K562 (cell line): ENCODE measurements at regions not wholly inside any gene's neighbourhood (a gene's known extent, or its start where the extent isn't known, plus 50 kb on each side); places are given as distances from the start of the nearest gene placed in this dataset.

Source experiments
- ATAC-seq: fragments of 200-7000 bp; cut with Tn5 transposase; 3 replicates; pipeline ENCODE4 v1.9.1; 2020; ENCODE audit warnings: moderate library complexity
- BruUV-seq: library from RNA; stranded (reverse); fragments of 400-500 nt; replicated peaks from 2 replicates; lab custom pipeline; 2021; lab: Mats Ljungman, UMichigan
- CTCF ChIA-PET: fragments of 300-600 bp; formaldehyde crosslinking; extraction: SDS; loops from one replicate; lab custom pipeline; 2021; ENCODE audit warnings: low intra/inter-chr PET ratio; lab: Yijun Ruan, JAX
- POLR2A ChIA-PET: fragments of 300-600, 350-650 bp; sonication (Branson Sonifier 250); formaldehyde crosslinking; extraction: SDS; loops from one replicate; lab custom pipeline; 2021; ENCODE audit warnings: antibody characterized with exemption, inconsistent platforms; lab: Yijun Ruan, JAX
- DNase-seq, 4 experiments: peaks; one replicate each; pipeline versions ENCODE4 v3.0.0 to v3.0.0-alpha.2; 2011 to 2018; ENCODE audit warnings: low spot score in 3 of 4, mixed read lengths in 3 of 4; ENCODE audit errors: extremely low read depth in 1 of 4
- FAIRE-seq: peaks from 2 replicates; lab custom pipeline; 2011; peaks lifted over from hg19 to GRCh38; lab: Jason Lieb, UNC
- H2AFZ ChIP-seq: 2 replicates; pipeline ENCODE4 v1.6.0; 2011; ENCODE audit warnings: low read depth, low read length, control low read depth, inconsistent platforms
- H3K27ac ChIP-seq: fragments of 200-600 bp; 3 replicates; pipeline ENCODE4 v1.8.0; 2011; ENCODE audit warnings: low read depth, mild to moderate bottlenecking, control low read depth, inconsistent platforms, low read length, moderate library complexity, mixed read lengths; ENCODE audit errors: extremely low read depth
- H3K27me3 ChIP-seq, 2 experiments: fragments of 300-600 bp in 1 of 2; 2 replicates in 1 of 2; 3 replicates in 1 of 2; pipeline versions ENCODE4 v1.6.0 to v1.8.0; 2011; ENCODE audit warnings: inconsistent platforms in 2 of 2, low read length in 2 of 2, mild to moderate bottlenecking in 1 of 2, mixed read lengths in 1 of 2, moderate library complexity in 1 of 2; ENCODE audit not compliant: control insufficient read depth in 2 of 2, insufficient read depth in 2 of 2
- H3K36me3 ChIP-seq: fragments of 300-600 bp; 3 replicates; pipeline ENCODE4 v1.8.0; 2011; ENCODE audit warnings: mild to moderate bottlenecking, low read length, inconsistent platforms; ENCODE audit not compliant: control insufficient read depth, insufficient read depth
- H3K4me1 ChIP-seq, 2 experiments: fragments of 200-600 bp in 1 of 2; replicated peaks in 1 of 2; 2 replicates in 1 of 2; 3 replicates in 1 of 2; pipeline versions ENCODE4 v1.5.1 to v1.8.0; 2011; ENCODE audit warnings: inconsistent platforms in 2 of 2, low read length in 2 of 2, mild to moderate bottlenecking in 1 of 2, mixed read lengths in 1 of 2, moderate library complexity in 1 of 2; ENCODE audit not compliant: control insufficient read depth in 2 of 2, insufficient read depth in 2 of 2
- H3K4me2 ChIP-seq: 2 replicates; pipeline ENCODE4 v1.6.1; 2011; ENCODE audit warnings: low read length, control low read depth, inconsistent platforms, mixed read lengths; ENCODE audit not compliant: insufficient read depth
- H3K4me3 ChIP-seq: fragments of 200-600 bp; sonication (generic), shearing (Covaris generic); 2 replicates; pipeline ENCODE4 v1.5.1; 2016; ENCODE audit warnings: control low read depth, inconsistent platforms
- H3K79me2 ChIP-seq: fragments of 200-600 bp; 3 replicates; pipeline ENCODE4 v1.8.0; 2011; ENCODE audit warnings: low read length, inconsistent platforms; ENCODE audit not compliant: control insufficient read depth, insufficient read depth
- H3K9ac ChIP-seq, 2 experiments: 2 replicates each; pipeline versions ENCODE4 v1.6.0 to v1.6.1; 2011; ENCODE audit warnings: low read depth in 2 of 2, low read length in 2 of 2, control low read depth in 1 of 2, inconsistent platforms in 1 of 2, mild to moderate bottlenecking in 1 of 2, mixed read lengths in 1 of 2; ENCODE audit not compliant: insufficient read depth in 1 of 2
- H3K9me1 ChIP-seq: one replicate; pipeline ENCODE4 v1.6.0; 2011; ENCODE audit warnings: inconsistent platforms, mild to moderate bottlenecking, low read length, moderate library complexity; ENCODE audit not compliant: control insufficient read depth, insufficient read depth
- H3K9me3 ChIP-seq: replicated peaks from 2 replicates; pipeline ENCODE4 v1.5.1; 2011; ENCODE audit warnings: low read depth, low read length, inconsistent platforms; ENCODE audit not compliant: control insufficient read depth, insufficient read depth
- H4K20me1 ChIP-seq: replicated peaks from 2 replicates; pipeline ENCODE4 v1.6.1; 2011; ENCODE audit warnings: low read length, inconsistent platforms, mixed read lengths; ENCODE audit not compliant: control insufficient read depth, insufficient read depth
- CBX2 ChIP-seq: fragments of 200-600 bp; sonication (generic); IDR thresholded peaks from one replicate; pipeline ENCODE4 v1.6.1; 2012; ENCODE audit warnings: mild to moderate bottlenecking, low read length, inconsistent platforms; ENCODE audit not compliant: insufficient read depth, poor library complexity, severe bottlenecking
- ELK3 ChIP-seq: fragments of 450-650 bp; formaldehyde crosslinking; IDR thresholded peaks from 2 replicates; pipeline ENCODE4 v1.4.0; 2020; ENCODE audit warnings: mild to moderate bottlenecking
- FUS ChIP-seq: fragments of 200-400 bp; formaldehyde crosslinking; optimal IDR thresholded peaks from 2 replicates; pipeline ENCODE3; 2017; ENCODE audit warnings: low read depth, low read length
- GABPB1 ChIP-seq: sonication (generic); formaldehyde crosslinking; IDR thresholded peaks from 2 replicates; pipeline ENCODE4 v1.8.0; 2022; ENCODE audit warnings: mild to moderate bottlenecking, missing genetic modification reagents
- KAT2B ChIP-seq: IDR thresholded peaks from one replicate; pipeline ENCODE4 v1.6.1; 2012; ENCODE audit warnings: low read depth, mild to moderate bottlenecking, control low read depth, inconsistent platforms, low read length, moderate library complexity
- KDM1A ChIP-seq, 2 experiments: fragments of 450-650 bp; IDR thresholded peaks; 2 replicates each; pipeline ENCODE4 v1.6.1; 2016; ENCODE audit warnings: mild to moderate bottlenecking in 2 of 2
- KLF13 ChIP-seq: fragments of 450-650 bp; IDR thresholded peaks from 2 replicates; pipeline ENCODE4 v1.6.1; 2016; ENCODE audit warnings: missing genetic modification characterization, low read depth, mild to moderate bottlenecking, missing compliant biosample characterization, moderate library complexity, borderline replicate concordance
- LCOR ChIP-seq: sonication (generic); formaldehyde crosslinking; IDR thresholded peaks from 2 replicates; pipeline ENCODE4 v1.8.0; 2022; ENCODE audit warnings: mild to moderate bottlenecking, missing genetic modification reagents
- NELFE ChIP-seq: IDR thresholded peaks from 2 replicates; pipeline ENCODE4 v1.6.1; 2011; ENCODE audit warnings: mild to moderate bottlenecking; ENCODE audit not compliant: insufficient read depth, insufficient read length
- NR2C2 ChIP-seq, 2 experiments: fragments of 200-800 bp in 1 of 2; sonication (Bioruptor generic) in 1 of 2; sonication (generic) in 1 of 2; formaldehyde crosslinking in 1 of 2; IDR thresholded peaks; 2 replicates each; pipeline versions ENCODE4 v1.6.1 to v1.8.0; 2016 to 2022; ENCODE audit warnings: mild to moderate bottlenecking in 1 of 2, missing compliant biosample characterization in 1 of 2, missing genetic modification characterization in 1 of 2, missing genetic modification reagents in 1 of 2
- POLR2H ChIP-seq: IDR thresholded peaks from 2 replicates; pipeline ENCODE4 v1.6.1; 2016; ENCODE audit warnings: missing genetic modification characterization, low read depth, mild to moderate bottlenecking, control low read depth, missing compliant biosample characterization, moderate library complexity
- SAP30 ChIP-seq: fragments of 200-600 bp; sonication (generic); IDR thresholded peaks from 2 replicates; pipeline ENCODE4 v1.6.1; 2012; ENCODE audit warnings: borderline replicate concordance, low read depth, mild to moderate bottlenecking, moderate library complexity, low read length, control low read depth, inconsistent platforms; ENCODE audit not compliant: insufficient read depth, poor library complexity, severe bottlenecking
- TCF7 ChIP-seq: sonication (generic); IDR thresholded peaks from 2 replicates; pipeline ENCODE4 v1.6.1; 2016; ENCODE audit warnings: antibody characterized with exemption, borderline replicate concordance
- ZNF780A ChIP-seq: fragments of 250-450 bp; sonication (Bioruptor Pico); IDR thresholded peaks from 2 replicates; pipeline ENCODE4 v1.5.0; 2021; ENCODE audit warnings: mild to moderate bottlenecking
- WGBS: fragments of 100-300 bp; shearing (Covaris generic); methylation state at CpG from one replicate; pipeline ENCODE4 v1.1.6; 2016; ENCODE audit warnings: low coverage, mixed read lengths; ENCODE audit not compliant: insufficient coverage; ENCODE audit errors: missing lambda C conversion rate; 5-methylcytosine and 5-hydroxymethylcytosine counted together
- in situ Hi-C: fragments of 300-500 bp; cut with MboI; formaldehyde crosslinking; loops from 4 replicates; pipeline ENCODE4 v1.15.0; 2018; ENCODE audit warnings: inconsistent platforms, mixed read lengths
- intact Hi-C: fragments of 100-400 bp; cut with micrococcal nuclease; formaldehyde crosslinking; loops from 2 replicates; pipeline ENCODE4 v1.14.2; 2022
- TF ChIP-seq, protein P1 (sequence below): fragments of 450-650 bp; formaldehyde crosslinking; IDR thresholded peaks from 2 replicates; pipeline ENCODE4 v1.4.0; 2022; ENCODE audit warnings: missing genetic modification characterization

DNA sequence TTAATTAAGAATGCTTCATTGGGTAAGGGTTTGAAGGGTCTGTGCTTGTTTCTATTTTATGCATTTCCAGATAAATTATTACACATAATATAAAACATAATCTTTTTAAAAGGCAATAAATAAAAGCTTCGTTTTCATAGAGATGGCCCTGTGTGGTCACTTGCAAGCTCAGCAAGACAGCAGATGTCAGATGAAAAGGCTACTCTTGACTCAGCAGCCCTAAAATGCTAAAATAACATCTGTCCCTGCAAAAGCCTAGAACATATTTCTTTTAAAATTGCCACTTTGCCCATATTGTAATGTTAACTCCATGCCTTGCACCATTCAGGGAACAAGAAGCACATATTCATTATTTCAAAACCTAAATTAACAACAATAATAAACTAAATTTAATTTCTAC lies 349.4 kb downstream of the CNTN3 start:
- in situ Hi-C loops (no loop called here), intact Hi-C loops (no loop called here)
- Histone ChIP-seq H3K4me1 (no peaks in the 10 kb centered on the region), H3K4me3 (no peak overlapping the region), H2AFZ (no peak overlapping the region), H3K9me1 (no peaks in the 10 kb centered on the region), H4K20me1 (no peaks in the 10 kb centered on the region), H3K4me2 (no peak overlapping the region), H3K36me3 (no peaks in the 10 kb centered on the region), H3K79me2 (no peaks in the 10 kb centered on the region), H3K27me3 (no peaks in the 10 kb centered on the region), H3K27ac (no peak overlapping the region), H3K9me3 (no peaks in the 10 kb centered on the region), H3K9ac (no peak overlapping the region)
- no peak for TF ChIP-seq KAT2B
- TF ChIP-seq ZNF780A (CRISPR knock-in tag): no peak
- no peak for TF ChIP-seq LCOR (CRISPR knock-in tag)
- no peak for TF ChIP-seq CBX2
- FAIRE-seq: no peak
- ChIA-PET POLR2A (no interaction called here), CTCF (no interaction called here)
- ATAC-seq: no peak
- WGBS: 0% methylated on average over 1 of the region's 1 CpG
- BruUV-seq: no TSS peak
- DNase-seq: no peak

- ATAC-seq: no peak
- H3K4me2 ChIP-seq: no peak overlapping the region
- no peak for DNase-seq
- no peaks in the 10 kb centered on the region for H4K20me1 ChIP-seq
- POLR2A ChIA-PET: no interaction called here
- no peaks in the 10 kb centered on the region for H3K9me1 ChIP-seq
- no peak overlapping the region for H2AFZ ChIP-seq
- H3K9ac ChIP-seq: no peak overlapping the region
- no peak overlapping the region for H3K27ac ChIP-seq
- WGBS: 0% methylated on average over 1 of the region's 1 CpG
- no peaks in the 10 kb centered on the region for H3K79me2 ChIP-seq
- no peak overlapping the region for H3K4me3 ChIP-seq
- no peaks in the 10 kb centered on the region for H3K27me3 ChIP-seq
- no TSS peak for BruUV-seq
- no peak for FAIRE-seq
- in situ Hi-C loops: no loop called here
- intact Hi-C loops: no loop called here
- no peaks in the 10 kb centered on the region for H3K9me3 ChIP-seq
- no peaks in the 10 kb centered on the region for H3K36me3 ChIP-seq
- CTCF ChIA-PET: no interaction called here
- no peaks in the 10 kb centered on the region for H3K4me1 ChIP-seq
- TF ChIP-seq FUS (no peak), ELK3 (CRISPR knock-in tag) (no peak), GABPB1 (no peak), POLR2H (tag) (no peak), SAP30 (no peak), TCF7 (no peak), KLF13 (tag) (no peak), NELFE (no peak), NR2C2 (CRISPR knock-in tag; IDR thresholded peaks at IDR 0.05) (no peak), NR2C2 (tag; IDR thresholded peaks at IDR 0.05) (no peak), KDM1A (IDR thresholded peaks at IDR 0.05) (no peak)
- TF ChIP-seq, protein P1, sequence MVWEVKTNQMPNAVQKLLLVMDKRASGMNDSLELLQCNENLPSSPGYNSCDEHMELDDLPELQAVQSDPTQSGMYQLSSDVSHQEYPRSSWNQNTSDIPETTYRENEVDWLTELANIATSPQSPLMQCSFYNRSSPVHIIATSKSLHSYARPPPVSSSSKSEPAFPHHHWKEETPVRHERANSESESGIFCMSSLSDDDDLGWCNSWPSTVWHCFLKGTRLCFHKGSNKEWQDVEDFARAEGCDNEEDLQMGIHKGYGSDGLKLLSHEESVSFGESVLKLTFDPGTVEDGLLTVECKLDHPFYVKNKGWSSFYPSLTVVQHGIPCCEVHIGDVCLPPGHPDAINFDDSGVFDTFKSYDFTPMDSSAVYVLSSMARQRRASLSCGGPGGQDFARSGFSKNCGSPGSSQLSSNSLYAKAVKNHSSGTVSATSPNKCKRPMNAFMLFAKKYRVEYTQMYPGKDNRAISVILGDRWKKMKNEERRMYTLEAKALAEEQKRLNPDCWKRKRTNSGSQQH (CRISPR knock-in tag): no peak
Observed at GRCh38 chr3:74263031-74263430, 351.4 kb downstream of the CNTN3 start.
